ENCODE measurements at regions not wholly inside any gene's neighbourhood (a gene's known extent, or its start where the extent isn't known, plus 50 kb on each side); places are given as distances from the start of the nearest gene placed in this dataset.

GRCh38 chr6:167500961-167501360 is 176.1 kb downstream of the TTLL2 start:
- TF ChIP-seq RAD21 (IDR thresholded peaks at IDR 0.05; ENCODE audit: low read depth) = no peak
- TF ChIP-seq REST (IDR thresholded peaks at IDR 0.05; ENCODE audit: low read depth) = no peak
- no peak for TF ChIP-seq MAX (IDR thresholded peaks at IDR 0.05)
- no peak for TF ChIP-seq TCF12 (IDR thresholded peaks at IDR 0.05; ENCODE audit: low read depth)
- no peak for TF ChIP-seq CEBPB (IDR thresholded peaks at IDR 0.05)
- TF ChIP-seq USF1 (IDR thresholded peaks at IDR 0.05) = no peak

All from Ishikawa (cell line).